ENCODE measurements at regions not wholly inside any gene's neighbourhood (a gene's known extent, or its start where the extent isn't known, plus 50 kb on each side); places are given as distances from the start of the nearest gene placed in this dataset.
"Not testable (repeated sequence)": the region's sequence is repeated elsewhere in the genome, so short reads cannot be mapped to it uniquely, and the experiment has no call there.

- H2AFZ ChIP-seq (ENCODE audit: low read depth, low read length, poor library complexity, severe bottlenecking); ATAC-seq; CTCF ChIA-PET; H3K9ac ChIP-seq (ENCODE audit: low read length); H3K27ac ChIP-seq (ENCODE audit: low read depth, low read length); H3K9me2 ChIP-seq (ENCODE audit: insufficient read depth); H4K20me1 ChIP-seq (ENCODE audit: insufficient read depth); BruUV-seq (replicated peaks); intact Hi-C loops (cut with micrococcal nuclease); DNase-seq (ENCODE audit: low read depth, low spot score); H3K4me3 ChIP-seq (replicated peaks in 1 of 2; ENCODE audit: low read depth in 1 of 2, low read length in 2 of 2); RAD21 ChIA-PET (ENCODE audit: low non-redundant PET in 1 of 2, low total read pairs in 2 of 2, uncharacterized antibody in 2 of 2, unreplicated experiment in 2 of 2); POLR2A ChIA-PET; H3K4me2 ChIP-seq (ENCODE audit: low read length); H3K36me3 ChIP-seq (ENCODE audit: control insufficient read depth in 1 of 2, insufficient read depth in 2 of 2, low read length in 2 of 2); H3K9me3 ChIP-seq (ENCODE audit: control insufficient read depth in 1 of 2, insufficient read depth in 1 of 2, low read depth in 1 of 2, low read length in 2 of 2); H3K27me3 ChIP-seq (ENCODE audit: insufficient read depth, low read length); H3K79me2 ChIP-seq (ENCODE audit: insufficient read depth, low read length): not testable (repeated sequence)
- H3K4me1 ChIP-seq (ENCODE audit: control insufficient read depth in 1 of 2, insufficient read depth in 2 of 2, low read length in 2 of 2) = peaks cover 0 to 15% of the 10 kb centered on the region in 2 experiments; a peak in 2 of 4 replicates
Measured at GRCh38 chr1:109835645-109836044, 71.9 kb upstream of the EPS8L3 start.

- Histone ChIP-seq H3K36me3 (ENCODE audit: control insufficient read depth in 1 of 2, insufficient read depth in 2 of 2, low read length in 2 of 2) (no peaks in the 10 kb centered on the region), H3K9ac (ENCODE audit: low read length) (no peak overlapping the region), H3K4me2 (ENCODE audit: low read length) (no peak overlapping the region), H3K4me1 (ENCODE audit: control insufficient read depth in 1 of 2, insufficient read depth in 2 of 2, low read length in 2 of 2) (peaks cover 0 to 15% of the 10 kb centered on the region in 2 experiments; a peak in 2 of 4 replicates), H3K79me2 (ENCODE audit: insufficient read depth, low read length) (no peaks in the 10 kb centered on the region), H3K27me3 (ENCODE audit: insufficient read depth, low read length) (no peaks in the 10 kb centered on the region), H3K27ac (ENCODE audit: low read depth, low read length) (no peak overlapping the region), H3K9me2 (ENCODE audit: insufficient read depth) (no peaks in the 10 kb centered on the region), H2AFZ (ENCODE audit: low read depth, low read length, poor library complexity, severe bottlenecking) (no peak overlapping the region), H3K9me3 (ENCODE audit: control insufficient read depth in 1 of 2, insufficient read depth in 1 of 2, low read depth in 1 of 2, low read length in 2 of 2) (no peaks in the 10 kb centered on the region), H3K4me3 (replicated peaks in 1 of 2; ENCODE audit: low read depth in 1 of 2, low read length in 2 of 2) (no peak overlapping the region), H4K20me1 (ENCODE audit: insufficient read depth) (no peaks in the 10 kb centered on the region)
- DNase-seq (ENCODE audit: low read depth, low spot score) (no peak), ATAC-seq (no peak)
- BruUV-seq (replicated peaks) = no TSS peak
- ChIA-PET POLR2A (no interaction called here), CTCF (no interaction called here), RAD21 (ENCODE audit: low non-redundant PET in 1 of 2, low total read pairs in 2 of 2, uncharacterized antibody in 2 of 2, unreplicated experiment in 2 of 2) (no interaction called here)
- intact Hi-C loops (cut with micrococcal nuclease) = no loop called here
- TF ChIP-seq FOSL1 (IDR thresholded peaks at IDR 0.05; ENCODE audit: low read depth) = no peak
- TF ChIP-seq POLR2AphosphoS5 (IDR thresholded peaks at IDR 0.05; ENCODE audit: low read depth, low read length) = no peak
- no peak for TF ChIP-seq EZH2phosphoT487 (IDR thresholded peaks at IDR 0.05; ENCODE audit: borderline replicate concordance)
- TF ChIP-seq ATF3 (IDR thresholded peaks at IDR 0.05) = no peak
- TF ChIP-seq MAX (IDR thresholded peaks at IDR 0.05) = no peak
- no peak for TF ChIP-seq TCF7L2 (IDR thresholded peaks at IDR 0.05; ENCODE audit: borderline replicate concordance, extremely low read depth, insufficient read depth, insufficient read length)
- TF ChIP-seq CBX3 (IDR thresholded peaks at IDR 0.05; ENCODE audit: low read depth) = no peak
- no peak for TF ChIP-seq ELF1 (IDR thresholded peaks at IDR 0.05; ENCODE audit: borderline replicate concordance, low read depth)
- TF ChIP-seq CEBPB (IDR thresholded peaks at IDR 0.05; ENCODE audit: low read depth) = no peak
- no peak for TF ChIP-seq ZBTB33 (IDR thresholded peaks at IDR 0.05; ENCODE audit: extremely low read depth, insufficient replicate concordance, low read length)
- TF ChIP-seq RAD21 (IDR thresholded peaks at IDR 0.05; ENCODE audit: low read depth) = no peak
- no peak for TF ChIP-seq EGR1 (IDR thresholded peaks at IDR 0.05; ENCODE audit: low read depth)
- TF ChIP-seq JUND (IDR thresholded peaks at IDR 0.05) = no peak
- no peak for TF ChIP-seq CTCF (IDR thresholded peaks at IDR 0.05 in 2 of 3, conservative IDR thresholded peaks at IDR 0.05 in 1 of 3; ENCODE audit: borderline replicate concordance in 1 of 3, insufficient read depth in 1 of 3, low read depth in 2 of 3, low read length in 2 of 3)
- no peak for TF ChIP-seq SRF (IDR thresholded peaks at IDR 0.05; ENCODE audit: low read depth)
- no peak for TF ChIP-seq ZNF274 (IDR thresholded peaks at IDR 0.05; ENCODE audit: low read depth, low read length)
- no peak for TF ChIP-seq YY1 (IDR thresholded peaks at IDR 0.05; ENCODE audit: extremely low read depth, insufficient replicate concordance, low read depth, low read length)
- no peak for TF ChIP-seq SP1 (IDR thresholded peaks at IDR 0.05; ENCODE audit: low read depth)
- TF ChIP-seq SIN3A (IDR thresholded peaks at IDR 0.05; ENCODE audit: low read depth) = no peak
Measured at GRCh38 chr1:109834951-109835350, 71.2 kb upstream of the EPS8L3 start.

Data from HCT116 (cell line).